Mesenchymal stem cell (in vitro differentiated cells and primary cell): ENCODE measurements at regions not wholly inside any gene's neighbourhood (a gene's known extent, or its start where the extent isn't known, plus 50 kb on each side); places are given as distances from the start of the nearest gene placed in this dataset.

Source experiments
- DNase-seq: peaks from one replicate; pipeline ENCODE4 v3.0.0-alpha.2; 2013
- H2AFZ ChIP-seq: one replicate; pipeline ENCODE4 v1.6.1; 2013; ENCODE audit warnings: low read depth, mild to moderate bottlenecking, control low read depth, inconsistent platforms, low read length, moderate library complexity
- H2AK5ac ChIP-seq: 2 replicates; pipeline ENCODE4 v1.6.1; 2013; ENCODE audit warnings: low read length, moderate library complexity, mild to moderate bottlenecking, inconsistent platforms; ENCODE audit not compliant: severe bottlenecking
- H2BK120ac ChIP-seq: one replicate; pipeline ENCODE4 v1.6.1; 2013; ENCODE audit warnings: low read depth, mild to moderate bottlenecking, inconsistent platforms, low read length, moderate library complexity
- H2BK12ac ChIP-seq, 2 experiments: one replicate each; pipeline ENCODE4 v1.6.1; 2013; ENCODE audit warnings: inconsistent platforms in 2 of 2, low read length in 2 of 2, mild to moderate bottlenecking in 2 of 2, moderate library complexity in 2 of 2, control low read depth in 1 of 2
- H2BK15ac ChIP-seq: one replicate; pipeline ENCODE4 v1.6.1; 2013; ENCODE audit warnings: mild to moderate bottlenecking, low read depth, inconsistent platforms; ENCODE audit not compliant: poor library complexity, severe bottlenecking
- H2BK5ac ChIP-seq: 2 replicates; pipeline ENCODE4 v1.6.1; 2013; ENCODE audit warnings: low read depth, mild to moderate bottlenecking, low read length, control low read depth, inconsistent platforms; ENCODE audit not compliant: poor library complexity, severe bottlenecking
- H3K14ac ChIP-seq, 2 experiments: one replicate each; pipeline ENCODE4 v1.6.1; 2013; ENCODE audit warnings: inconsistent platforms in 2 of 2, low read length in 2 of 2, control low read depth in 1 of 2, mild to moderate bottlenecking in 1 of 2, moderate library complexity in 1 of 2
- H3K18ac ChIP-seq, 2 experiments: one replicate each; pipeline ENCODE4 v1.6.1; 2013; ENCODE audit warnings: inconsistent platforms in 2 of 2, low read length in 2 of 2, control low read depth in 1 of 2, low read depth in 1 of 2, mild to moderate bottlenecking in 1 of 2
- H3K23ac ChIP-seq, 2 experiments: one replicate each; pipeline ENCODE4 v1.6.1; 2013; ENCODE audit warnings: inconsistent platforms in 2 of 2, low read length in 2 of 2, mild to moderate bottlenecking in 2 of 2, moderate library complexity in 2 of 2, control low read depth in 1 of 2
- H3K27ac ChIP-seq: 2 replicates; pipeline ENCODE4 v1.5.1; 2013; ENCODE audit warnings: mild to moderate bottlenecking, moderate library complexity, low read length, control low read depth, inconsistent platforms; ENCODE audit not compliant: poor library complexity, severe bottlenecking
- H3K27me3 ChIP-seq, 2 experiments: 2 replicates each; pipeline versions ENCODE4 v1.6.1 to v1.7.0; 2013; ENCODE audit warnings: low read length in 2 of 2, mild to moderate bottlenecking in 2 of 2, moderate library complexity in 2 of 2, control low read depth in 1 of 2, inconsistent platforms in 1 of 2; ENCODE audit not compliant: control insufficient read depth in 1 of 2, insufficient read depth in 1 of 2
- H3K36me3 ChIP-seq, 2 experiments: 2 replicates each; pipeline versions ENCODE4 v1.6.1 to v1.7.0; 2013; ENCODE audit warnings: low read length in 2 of 2, control low read depth in 1 of 2, inconsistent platforms in 1 of 2, low read depth in 1 of 2, mild to moderate bottlenecking in 1 of 2; ENCODE audit not compliant: insufficient read depth in 2 of 2, control insufficient read depth in 1 of 2
- H3K4ac ChIP-seq, 2 experiments: one replicate each; pipeline ENCODE4 v1.6.1; 2013; ENCODE audit warnings: inconsistent platforms in 2 of 2, low read length in 2 of 2, mild to moderate bottlenecking in 2 of 2, moderate library complexity in 2 of 2, control low read depth in 1 of 2, low read depth in 1 of 2
- H3K4me1 ChIP-seq: 2 replicates; pipeline ENCODE4 v1.6.1; 2013; ENCODE audit warnings: low read depth, low read length, control low read depth; ENCODE audit not compliant: control insufficient read depth, insufficient read depth
- H3K4me2 ChIP-seq: 2 replicates; pipeline ENCODE4 v1.6.1; 2013; ENCODE audit warnings: low read length, mild to moderate bottlenecking, inconsistent platforms; ENCODE audit not compliant: poor library complexity, severe bottlenecking
- H3K4me3 ChIP-seq, 2 experiments: 2 replicates each; pipeline versions ENCODE4 v1.5.1 to v1.7.0; 2013; ENCODE audit warnings: low read length in 2 of 2, mild to moderate bottlenecking in 2 of 2, control low read depth in 1 of 2, low read depth in 1 of 2; ENCODE audit not compliant: insufficient read depth in 1 of 2
- H3K79me1 ChIP-seq: replicated peaks from 2 replicates; pipeline ENCODE4 v1.6.1; 2013; ENCODE audit warnings: mild to moderate bottlenecking, control low read depth, low read length, inconsistent platforms; ENCODE audit not compliant: poor library complexity, severe bottlenecking
- H3K9ac ChIP-seq: 2 replicates; pipeline ENCODE4 v1.7.0; 2013; ENCODE audit warnings: mild to moderate bottlenecking, low read length, moderate library complexity
- H3K9me3 ChIP-seq: 2 replicates; pipeline ENCODE4 v1.7.0; 2013; ENCODE audit warnings: mild to moderate bottlenecking, low read length; ENCODE audit not compliant: control insufficient read depth
- H4K8ac ChIP-seq: one replicate; pipeline ENCODE4 v1.6.1; 2013; ENCODE audit warnings: inconsistent platforms, mild to moderate bottlenecking, low read length, moderate library complexity
- H4K91ac ChIP-seq: one replicate; pipeline ENCODE4 v1.6.1; 2013; ENCODE audit warnings: mild to moderate bottlenecking, low read length, inconsistent platforms
- WGBS: methylation state at CpG from one replicate; pipeline ENCODE4 v1.1.7; 2013; ENCODE audit warnings: mixed read lengths; 5-methylcytosine and 5-hydroxymethylcytosine counted together

GRCh38 chr5:39867923-39868322 lies 443.1 kb upstream of the DAB2 start:
- Histone ChIP-seq H3K4me2 (no peak overlapping the region), H2AFZ (no peak overlapping the region), H2BK5ac (no peak overlapping the region), H3K23ac (no peak overlapping the region), H3K9me3 (peaks cover 13% of the 10 kb centered on the region), H3K14ac (no peak overlapping the region), H4K8ac (no peak overlapping the region), H3K27me3 (no peaks in the 10 kb centered on the region), H4K91ac (no peak overlapping the region), H3K18ac (no peak overlapping the region), H3K4ac (no peak overlapping the region), H2AK5ac (no peak overlapping the region), H3K27ac (no peak overlapping the region), H3K4me3 (no peak overlapping the region), H2BK120ac (no peak overlapping the region), H3K36me3 (no peaks in the 10 kb centered on the region), H3K9ac (no peak overlapping the region), H3K79me1 (no peaks in the 10 kb centered on the region), H2BK15ac (no peak overlapping the region), H2BK12ac (no peak overlapping the region), H3K4me1 (no peaks in the 10 kb centered on the region)
- DNase-seq = no peak

GRCh38 chr5:39863926-39864552 lies 439.3 kb upstream of the DAB2 start:
- Histone ChIP-seq H2BK12ac (no peak overlapping the region), H3K4me1 (no peaks in the 10 kb centered on the region), H3K9me3 (no peaks in the 10 kb centered on the region), H2BK15ac (no peak overlapping the region), H3K4ac (no peak overlapping the region), H3K27me3 (no peaks in the 10 kb centered on the region), H3K14ac (no peak overlapping the region), H3K18ac (no peak overlapping the region), H2BK120ac (no peak overlapping the region), H3K36me3 (no peaks in the 10 kb centered on the region), H4K91ac (no peak overlapping the region), H3K4me2 (no peak overlapping the region), H4K8ac (no peak overlapping the region), H2BK5ac (no peak overlapping the region), H3K23ac (no peak overlapping the region), H3K9ac (no peak overlapping the region), H3K27ac (no peak overlapping the region), H2AFZ (no peak overlapping the region), H2AK5ac (no peak overlapping the region), H3K79me1 (no peaks in the 10 kb centered on the region), H3K4me3 (no peak overlapping the region)
- WGBS = 81% methylated on average over 3 of the region's 7 CpGs
- no peak for DNase-seq

- no peak overlapping the region for H2BK12ac ChIP-seq
- no peak overlapping the region for H3K4ac ChIP-seq
- DNase-seq = no peak
- no peak overlapping the region for H2BK15ac ChIP-seq
- no peak overlapping the region for H3K4me2 ChIP-seq
- no peak overlapping the region for H3K23ac ChIP-seq
- no CpG with 5 or more reads among the region's 3 CpGs for WGBS
- H3K4me3 ChIP-seq = no peak overlapping the region
- H2AFZ ChIP-seq = no peak overlapping the region
- H2AK5ac ChIP-seq = no peak overlapping the region
- H3K9ac ChIP-seq = no peak overlapping the region
- no peak overlapping the region for H4K8ac ChIP-seq
- no peak overlapping the region for H2BK120ac ChIP-seq
- no peaks in the 10 kb centered on the region for H3K4me1 ChIP-seq
- no peak overlapping the region for H3K27ac ChIP-seq
- no peaks in the 10 kb centered on the region for H3K36me3 ChIP-seq
- no peak overlapping the region for H2BK5ac ChIP-seq
- H3K27me3 ChIP-seq = no peaks in the 10 kb centered on the region
- H3K18ac ChIP-seq = no peak overlapping the region
- no peak overlapping the region for H3K14ac ChIP-seq
- H4K91ac ChIP-seq = no peak overlapping the region
- H3K9me3 ChIP-seq = no peaks in the 10 kb centered on the region
- H3K79me1 ChIP-seq = no peaks in the 10 kb centered on the region
Measured at GRCh38 chr5:39857041-39857440, 432.3 kb upstream of the DAB2 start.

- no peak overlapping the region for H4K8ac ChIP-seq
- no peak overlapping the region for H2BK15ac ChIP-seq
- H3K4me1 ChIP-seq = no peaks in the 10 kb centered on the region
- H3K9me3 ChIP-seq = no peaks in the 10 kb centered on the region
- H3K36me3 ChIP-seq = no peaks in the 10 kb centered on the region
- no peak overlapping the region for H4K91ac ChIP-seq
- H2AFZ ChIP-seq = no peak overlapping the region
- H3K79me1 ChIP-seq = no peaks in the 10 kb centered on the region
- H3K18ac ChIP-seq = no peak overlapping the region
- H2BK120ac ChIP-seq = no peak overlapping the region
- H3K27me3 ChIP-seq = no peaks in the 10 kb centered on the region
- no peak overlapping the region for H3K23ac ChIP-seq
- H2BK5ac ChIP-seq = no peak overlapping the region
- H3K14ac ChIP-seq = no peak overlapping the region
- H2BK12ac ChIP-seq = no peak overlapping the region
- H3K4ac ChIP-seq = no peak overlapping the region
- WGBS = no CpG with 5 or more reads among the region's 2 CpGs
- H3K4me3 ChIP-seq = no peak overlapping the region
- no peak overlapping the region for H3K27ac ChIP-seq
- no peak overlapping the region for H3K4me2 ChIP-seq
- DNase-seq = no peak
- H3K9ac ChIP-seq = no peak overlapping the region
- no peak overlapping the region for H2AK5ac ChIP-seq
Measured at GRCh38 chr5:39854771-39855410, 430.1 kb upstream of the DAB2 start.
